HuH-7.5 (cell line): ENCODE measurements at regions not wholly inside any gene's neighbourhood (a gene's known extent, or its start where the extent isn't known, plus 50 kb on each side); places are given as distances from the start of the nearest gene placed in this dataset.

Experiments used
- DNase-seq: peaks from one replicate; pipeline ENCODE4 v3.0.0; 2011; ENCODE audit warnings: low spot score

GRCh38 chr2:41598161-41598894 is 449.5 kb upstream of the PKDCC start:
- DNase-seq, result no peak

GRCh38 chr2:41600460-41600859 is 447.4 kb upstream of the PKDCC start:
- no peak for DNase-seq

- DNase-seq, result no peak
These were observed 445.5 kb upstream of the PKDCC start for GRCh38 chr2:41602341-41602740.

GRCh38 chr2:41605311-41605710 is 442.5 kb upstream of the PKDCC start:
- DNase-seq, result no peak

GRCh38 chr2:41605914-41606313 is 441.9 kb upstream of the PKDCC start:
- DNase-seq, result no peak

- DNase-seq, result no peak
These were observed 437.2 kb upstream of the PKDCC start for GRCh38 chr2:41610501-41611190.

GRCh38 chr2:41618754-41619153 is 429.1 kb upstream of the PKDCC start:
- no peak for DNase-seq

GRCh38 chr2:41621095-41621494 is 426.7 kb upstream of the PKDCC start:
- no peak for DNase-seq

GRCh38 chr2:41621563-41621962 is 426.3 kb upstream of the PKDCC start:
- DNase-seq, result no peak

- DNase-seq, result no peak
These were observed 425.5 kb upstream of the PKDCC start for GRCh38 chr2:41622301-41622700.

- no peak for DNase-seq
These were observed 420.9 kb upstream of the PKDCC start for GRCh38 chr2:41626936-41627335.

- no peak for DNase-seq
These were observed 413.1 kb upstream of the PKDCC start for GRCh38 chr2:41634686-41635085.

- DNase-seq, result no peak
These were observed 402.9 kb upstream of the PKDCC start for GRCh38 chr2:41644936-41645335.

- no peak for DNase-seq
These were observed 400.3 kb upstream of the PKDCC start for GRCh38 chr2:41647468-41648050.

- no peak for DNase-seq
These were observed 390.6 kb upstream of the PKDCC start for GRCh38 chr2:41657226-41657625.

- DNase-seq, result no peak
These were observed 388.1 kb upstream of the PKDCC start for GRCh38 chr2:41659758-41660157.

- DNase-seq, result no peak
These were observed 385.4 kb upstream of the PKDCC start for GRCh38 chr2:41662461-41662860.

- no peak for DNase-seq
These were observed 384.8 kb upstream of the PKDCC start for GRCh38 chr2:41663056-41663455.

GRCh38 chr2:41668529-41668928 is 379.3 kb upstream of the PKDCC start:
- DNase-seq, result no peak

GRCh38 chr2:41678639-41679038 is 369.2 kb upstream of the PKDCC start:
- DNase-seq, result no peak

- DNase-seq, result no peak
These were observed 361.7 kb upstream of the PKDCC start for GRCh38 chr2:41686156-41686555.

- DNase-seq, result no peak
These were observed 356.3 kb upstream of the PKDCC start for GRCh38 chr2:41691561-41691960.

- DNase-seq, result no peak
These were observed 353.2 kb upstream of the PKDCC start for GRCh38 chr2:41694536-41695049.
